ENCODE measurements at regions not wholly inside any gene's neighbourhood (a gene's known extent, or its start where the extent isn't known, plus 50 kb on each side); places are given as distances from the start of the nearest gene placed in this dataset.

DNA sequence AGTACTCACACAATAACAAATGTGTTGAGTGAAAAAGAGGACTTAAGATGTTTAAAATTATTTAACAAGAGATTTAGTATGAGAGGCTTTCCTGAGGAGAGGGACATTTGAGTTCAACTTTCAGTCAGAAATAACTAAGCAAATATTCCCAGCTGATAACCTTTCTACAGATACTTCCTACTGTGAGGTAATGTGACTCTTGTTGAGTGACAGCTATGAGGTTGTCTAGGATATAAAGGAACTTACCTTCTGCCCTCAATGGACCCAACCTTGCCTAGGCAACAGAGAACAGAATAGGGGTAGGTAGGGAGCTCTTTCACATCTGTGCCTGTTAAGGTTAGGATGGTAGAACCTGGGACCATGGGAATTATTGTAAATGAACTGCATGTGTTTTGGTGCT lies 54.7 kb downstream of the GLUD2 start:
- DNase-seq = no peak

DNA sequence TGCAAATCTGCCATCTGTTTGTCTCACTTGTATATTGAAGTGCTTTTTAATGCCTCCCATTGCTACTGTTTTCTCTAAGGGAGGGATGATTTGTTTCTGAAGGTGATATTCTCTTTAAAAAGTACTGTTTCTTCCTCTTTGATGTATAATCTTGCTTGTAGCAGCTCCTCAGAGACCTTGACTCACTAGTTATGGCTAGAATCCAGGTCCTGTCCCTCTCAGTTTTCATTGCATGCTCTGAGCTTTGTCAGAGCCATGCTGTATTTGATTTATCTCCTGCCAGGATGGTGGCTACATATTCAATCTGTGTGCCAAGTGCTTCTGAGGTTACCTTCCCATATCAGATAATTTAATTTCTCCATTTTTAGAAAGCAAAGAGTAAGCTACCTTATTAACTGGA lies 56.0 kb downstream of the GLUD2 start:
- DNase-seq = no peak

DNA sequence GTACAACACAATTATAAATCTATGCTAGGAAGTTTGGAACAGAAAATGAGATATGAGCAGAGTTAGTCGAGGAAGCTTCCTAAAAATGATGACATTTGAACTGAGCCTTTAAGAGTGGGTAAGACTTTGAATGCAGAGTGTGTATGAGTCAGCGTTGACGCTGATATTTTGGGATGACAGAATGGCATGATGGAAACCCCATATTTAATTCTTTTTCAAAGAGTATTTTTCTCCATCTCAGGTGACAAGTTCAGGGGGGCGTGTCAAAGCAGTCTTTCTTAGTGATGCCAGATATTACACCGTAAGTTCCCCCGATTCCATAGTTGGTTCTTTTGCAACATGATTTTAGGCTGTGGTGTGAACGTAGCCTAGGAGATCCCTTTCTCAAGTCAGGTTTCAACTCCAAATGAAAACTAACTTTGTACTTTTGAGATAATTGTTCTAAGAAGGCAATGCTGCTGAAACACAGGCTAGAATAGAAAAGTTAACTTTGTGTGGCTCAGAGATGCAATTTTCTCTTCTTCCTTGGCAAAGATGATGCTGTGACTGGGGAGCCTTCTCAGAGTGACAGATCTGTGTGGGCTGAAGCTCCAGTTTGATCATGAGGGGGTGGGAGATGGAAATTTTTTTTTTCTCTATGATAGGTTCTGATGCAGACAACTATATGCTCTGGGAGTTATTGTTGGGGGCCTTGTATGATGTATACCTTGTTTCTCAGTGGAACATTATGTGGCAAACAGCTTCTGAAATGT lies 59.2 kb downstream of the GLUD2 start:
- DNase-seq = no peak

DNA sequence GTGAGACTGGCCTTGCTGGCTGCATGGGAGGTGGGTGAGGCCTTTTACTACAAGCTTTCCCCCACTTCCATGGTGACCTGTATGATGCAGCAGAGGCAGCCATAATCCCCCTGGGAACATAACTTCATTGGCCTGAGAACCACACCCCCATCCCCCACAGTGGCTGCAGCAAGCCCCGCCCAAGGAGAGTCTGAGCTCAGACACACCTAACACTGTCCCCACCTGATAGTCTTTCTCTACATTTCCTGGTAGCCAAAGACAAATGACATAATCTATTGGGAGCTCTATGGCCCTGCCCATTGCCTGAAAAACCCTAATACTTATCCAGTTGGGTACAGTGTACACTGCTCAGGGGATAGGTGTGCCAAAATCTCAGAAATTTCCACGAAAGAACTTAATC lies 62.6 kb downstream of the GLUD2 start:
- DNase-seq = no peak

DNA sequence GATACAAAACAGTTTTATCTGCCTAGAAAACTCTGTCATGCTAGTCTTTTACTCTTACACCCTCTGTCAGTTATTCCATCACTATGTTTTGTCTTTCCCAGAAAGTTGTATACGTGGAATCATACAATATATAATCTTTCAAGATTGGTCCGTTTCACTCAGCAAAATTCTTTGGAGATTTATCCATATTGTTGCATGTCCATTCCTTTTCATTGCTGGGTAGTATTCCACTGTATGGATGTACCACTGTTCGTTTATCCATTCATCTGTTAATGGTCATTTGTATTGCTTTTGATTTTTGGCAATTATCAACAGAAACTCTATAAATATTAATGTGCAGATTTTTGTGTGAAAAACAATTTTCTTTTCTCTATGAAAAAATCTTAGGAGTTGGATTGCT lies 63.1 kb downstream of the GLUD2 start:
- DNase-seq = no peak

DNA sequence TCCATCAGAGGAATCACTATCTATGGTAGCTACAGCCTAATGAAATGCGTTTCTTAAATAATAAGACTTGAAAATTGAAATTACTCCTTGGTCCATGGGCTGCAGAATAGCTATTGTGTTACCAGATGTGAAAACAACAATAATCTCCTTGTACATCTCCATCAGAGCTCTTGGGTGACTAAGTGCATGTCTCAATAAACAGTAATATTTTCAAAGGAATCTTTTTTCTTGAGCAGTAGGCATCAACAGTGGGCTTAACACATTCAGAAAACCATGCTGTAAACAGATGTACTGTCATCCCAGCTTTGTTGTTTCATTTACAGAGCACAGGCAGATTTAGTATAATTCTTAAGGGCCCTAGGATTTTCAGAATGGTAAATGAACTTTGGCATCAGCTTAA lies 67.3 kb downstream of the GLUD2 start:
- no peak for DNase-seq

DNA sequence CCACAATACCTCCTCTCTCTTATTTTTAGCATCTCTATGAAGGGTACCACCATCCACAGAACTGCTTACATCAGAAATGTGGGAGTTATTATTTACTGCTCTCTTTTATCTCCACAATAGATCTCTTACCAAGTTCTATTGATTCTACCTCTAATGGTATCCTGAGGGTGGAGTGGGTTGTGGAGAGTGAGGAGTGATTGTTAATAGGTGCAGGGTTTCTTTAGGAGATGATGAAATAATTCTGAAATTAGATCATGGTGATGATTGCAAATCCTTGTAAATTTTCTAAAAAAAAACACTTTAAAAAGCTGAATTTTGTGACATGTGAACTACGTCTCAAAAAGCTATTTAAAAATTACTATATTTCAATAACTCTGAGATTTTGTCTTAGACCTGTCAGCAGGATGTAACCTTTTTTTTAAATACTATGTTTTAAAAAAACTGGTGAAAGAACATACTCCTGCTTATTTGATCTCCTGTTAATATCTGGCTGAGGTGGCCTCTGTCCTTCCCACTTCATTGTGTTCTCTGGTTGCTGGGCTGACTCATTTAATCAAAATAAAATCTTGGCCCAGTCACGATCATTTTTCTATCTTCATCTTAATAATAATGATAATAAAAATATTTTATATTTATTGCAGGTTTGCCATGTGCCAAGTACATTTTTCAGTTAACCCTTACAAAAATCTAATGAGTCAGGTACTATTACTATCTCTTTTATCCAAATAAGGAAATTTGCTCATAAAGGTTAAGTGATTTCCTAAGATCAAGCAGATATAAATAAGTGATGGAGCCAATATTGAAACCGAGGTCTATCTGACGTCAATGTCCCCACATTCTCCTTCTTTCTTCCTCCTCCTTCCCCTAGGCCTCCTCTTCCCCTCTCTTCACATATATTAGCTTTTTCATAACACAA lies 73.5 kb downstream of the GLUD2 start:
- DNase-seq = no peak

DNA sequence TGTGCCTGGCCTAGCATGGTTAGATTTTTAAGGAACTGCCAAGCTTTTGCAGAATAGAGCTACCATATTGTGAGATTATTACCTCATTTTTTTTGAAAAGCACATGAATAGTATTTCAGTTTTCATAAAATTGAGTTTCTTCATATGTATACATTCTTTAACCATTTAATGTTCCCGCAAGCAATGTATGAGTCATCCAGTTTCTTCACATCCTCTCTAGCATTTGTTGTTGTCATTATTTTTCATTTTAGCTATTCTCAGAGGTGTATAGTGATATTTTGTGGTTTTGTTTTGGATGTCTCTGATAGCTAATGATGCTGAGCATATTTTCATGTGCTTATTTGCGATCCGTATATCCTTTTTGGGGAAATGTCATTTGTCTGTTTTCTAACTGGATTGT lies 74.9 kb downstream of the GLUD2 start:
- DNase-seq = no peak

DNA sequence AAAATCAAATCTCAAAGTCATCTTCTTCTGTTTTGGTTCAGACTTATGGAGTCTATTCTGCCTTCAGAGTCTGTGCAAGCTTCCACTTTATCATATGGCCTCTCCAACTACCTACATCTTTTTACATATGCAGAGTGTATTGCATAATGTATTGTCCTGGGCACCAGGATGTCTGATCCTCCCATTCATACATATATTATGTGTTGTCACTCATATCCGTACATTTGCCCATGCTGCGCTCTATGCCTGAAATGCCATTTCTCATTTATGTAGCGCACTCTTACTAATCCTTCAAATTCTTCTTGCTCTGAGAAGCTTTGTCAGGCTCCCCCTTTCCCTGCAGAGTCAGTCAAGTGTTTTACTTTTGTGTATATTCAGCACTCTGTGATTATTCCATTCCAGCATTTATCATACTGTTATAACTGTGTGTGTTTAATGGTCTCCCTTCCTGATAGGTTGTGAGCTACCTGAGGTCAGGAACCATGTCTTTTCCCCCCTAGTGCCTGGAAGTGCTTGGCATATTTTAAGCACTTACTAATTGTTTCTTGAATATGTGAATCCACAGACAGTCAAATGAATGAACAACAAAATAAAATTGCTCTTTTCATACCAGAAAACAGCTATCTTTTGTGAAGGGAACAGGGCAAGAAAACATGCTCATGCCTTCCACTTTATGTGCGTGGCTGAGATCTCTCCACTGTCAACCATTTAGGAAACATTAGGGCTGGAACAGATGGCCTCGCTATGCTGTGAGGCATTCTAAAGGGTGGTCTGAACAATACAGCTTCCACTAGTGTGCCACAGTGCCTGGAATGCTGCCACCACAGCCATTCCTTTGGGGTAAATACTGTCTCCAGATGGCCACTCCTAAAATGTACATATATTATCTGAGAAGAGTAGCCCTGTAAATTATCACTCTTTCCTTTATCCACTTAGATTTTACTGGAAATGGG lies 81.8 kb downstream of the GLUD2 start:
- DNase-seq = no peak

DNA sequence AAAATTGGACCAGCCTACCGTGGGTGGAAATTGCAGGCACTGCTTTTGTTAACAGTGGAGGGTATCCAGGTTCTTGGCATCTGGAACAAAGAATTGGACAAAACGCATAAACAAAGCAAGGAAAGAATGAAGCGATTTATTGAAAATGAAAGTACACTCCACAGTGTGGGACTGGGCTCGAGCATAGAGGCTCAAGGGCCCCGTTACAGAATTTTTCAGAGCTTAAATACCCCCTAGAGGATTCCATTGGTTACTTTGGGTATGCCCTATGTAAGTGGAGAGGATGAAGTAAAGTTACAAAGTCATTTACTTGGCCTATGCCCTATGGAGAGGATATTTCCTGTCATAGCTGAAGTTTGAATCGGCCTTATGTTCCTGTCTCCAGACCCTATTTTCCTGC lies 85.3 kb downstream of the GLUD2 start:
- no peak for DNase-seq

DNA sequence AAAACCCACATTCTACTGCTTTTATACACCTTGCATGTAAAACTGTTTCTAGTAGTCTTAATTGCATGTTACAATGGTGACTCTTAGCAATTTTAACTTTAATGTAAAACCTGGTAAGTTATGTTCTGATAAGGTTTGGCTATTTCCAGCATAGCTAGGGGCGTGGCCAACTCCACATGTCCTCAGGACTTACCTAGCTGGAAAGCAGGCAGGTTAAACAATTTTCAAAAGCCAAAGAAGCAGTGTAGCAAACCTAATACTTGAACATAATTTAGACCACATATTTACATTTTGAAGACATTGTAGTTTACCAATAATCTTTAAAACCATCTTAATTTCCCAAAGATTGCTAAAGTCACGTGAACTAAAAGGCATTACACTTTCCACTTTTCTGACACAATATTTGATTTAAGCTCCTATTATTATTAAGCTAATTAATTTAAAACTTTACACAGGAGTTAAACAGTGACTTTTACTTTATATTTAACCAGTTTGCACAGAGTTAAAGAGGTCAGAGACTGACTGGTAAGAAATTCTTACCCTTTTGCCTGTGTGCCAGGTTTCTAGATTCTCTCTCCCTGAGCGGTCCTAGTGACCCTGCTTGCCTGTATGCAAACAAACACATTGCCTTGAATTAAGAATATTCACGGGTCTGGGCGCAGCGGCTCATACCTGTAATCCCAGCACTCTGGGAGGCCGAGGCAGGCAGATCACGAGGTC lies 88.2 kb downstream of the GLUD2 start:
- no peak for DNase-seq

DNA sequence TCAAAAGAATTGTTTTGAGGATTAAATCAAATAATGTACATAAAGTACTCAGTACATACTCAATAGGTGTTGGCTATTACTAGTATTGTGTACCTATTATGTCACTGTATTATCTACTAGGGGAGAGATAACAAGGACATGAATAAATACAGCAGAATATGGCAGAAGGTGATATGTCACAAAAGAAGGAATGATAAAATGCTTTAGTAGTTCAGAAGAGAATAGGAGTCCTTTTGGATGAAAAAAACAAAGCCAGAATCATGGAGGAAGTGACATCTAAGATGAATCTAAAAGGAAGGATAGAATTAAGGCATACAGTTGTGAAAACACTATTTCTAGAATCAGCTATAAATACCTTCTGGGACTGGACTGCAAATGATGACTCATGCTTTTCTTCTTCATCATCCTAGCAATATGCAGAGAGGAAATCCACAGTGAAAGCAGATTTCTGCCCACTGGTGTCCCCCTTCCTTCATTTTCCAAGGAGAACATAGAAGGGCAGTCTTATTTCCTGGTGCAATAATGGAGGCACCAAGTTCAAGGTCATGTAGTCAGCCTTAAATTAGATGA lies 98.7 kb downstream of the GLUD2 start:
- no peak for DNase-seq

DNA sequence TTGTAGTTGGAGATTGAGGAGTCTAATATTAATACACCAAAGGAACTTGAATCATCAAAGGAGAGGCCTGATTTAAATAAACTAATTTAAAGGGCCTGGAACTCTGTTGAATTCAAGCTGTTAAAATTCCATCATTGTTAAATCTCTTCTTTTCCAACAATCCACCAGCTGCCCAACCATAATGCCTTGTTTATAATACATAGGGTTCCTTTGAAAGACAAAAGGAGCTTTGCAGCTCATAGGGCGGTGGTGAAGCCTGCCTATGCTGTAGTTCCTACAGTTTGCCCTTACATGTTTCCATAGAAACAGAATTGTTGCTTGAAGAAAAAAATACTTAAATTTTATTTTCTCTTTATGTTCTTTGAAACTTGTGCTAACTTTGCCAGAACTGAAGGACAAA lies 102.8 kb downstream of the GLUD2 start:
- no peak for DNase-seq

DNA sequence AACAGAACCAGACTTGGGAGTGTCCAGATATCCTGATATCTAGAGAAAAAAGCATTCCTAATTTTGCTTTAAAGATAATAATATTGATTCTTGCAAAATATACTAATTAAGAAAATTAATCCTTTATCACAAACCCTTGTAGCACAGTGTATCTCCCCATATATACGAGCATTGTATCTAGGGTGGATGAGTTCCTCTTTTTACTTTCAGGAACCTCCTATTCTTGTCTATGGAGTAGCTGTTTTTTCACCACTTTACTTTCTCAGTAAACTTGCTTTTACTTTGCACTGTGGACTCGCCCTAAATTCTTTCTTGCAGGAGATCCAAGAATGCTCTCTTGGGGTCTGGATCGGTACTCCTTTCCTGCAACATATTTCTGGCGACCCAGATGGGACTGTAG lies 103.9 kb downstream of the GLUD2 start:
- no peak for DNase-seq

DNA sequence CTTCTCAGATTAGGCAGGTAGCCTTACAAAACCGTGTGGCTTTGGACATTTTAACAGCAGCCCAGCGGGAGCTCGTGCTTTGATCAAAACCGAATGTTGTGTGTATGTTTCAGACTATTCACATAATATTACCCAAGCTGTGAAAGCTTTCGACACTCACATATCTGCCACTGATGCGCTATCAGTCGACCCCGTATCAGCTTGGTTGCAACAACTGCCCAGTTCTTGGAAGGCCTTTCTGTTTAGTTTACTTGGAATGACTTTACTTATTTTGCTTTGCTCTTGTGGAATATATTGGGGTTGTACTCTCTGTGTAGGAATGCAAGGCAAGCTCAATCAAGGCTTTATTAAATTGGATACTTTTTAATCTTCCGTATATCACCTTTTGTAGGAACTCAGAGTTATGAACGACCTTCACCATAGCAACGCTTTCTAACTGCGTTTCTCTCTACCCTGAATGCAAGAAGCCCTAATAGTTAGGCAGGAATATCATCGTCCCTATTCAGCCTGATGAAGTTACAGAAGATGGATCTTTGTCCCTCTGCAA lies 107.5 kb downstream of the GLUD2 start:
- no peak for DNase-seq

DNA sequence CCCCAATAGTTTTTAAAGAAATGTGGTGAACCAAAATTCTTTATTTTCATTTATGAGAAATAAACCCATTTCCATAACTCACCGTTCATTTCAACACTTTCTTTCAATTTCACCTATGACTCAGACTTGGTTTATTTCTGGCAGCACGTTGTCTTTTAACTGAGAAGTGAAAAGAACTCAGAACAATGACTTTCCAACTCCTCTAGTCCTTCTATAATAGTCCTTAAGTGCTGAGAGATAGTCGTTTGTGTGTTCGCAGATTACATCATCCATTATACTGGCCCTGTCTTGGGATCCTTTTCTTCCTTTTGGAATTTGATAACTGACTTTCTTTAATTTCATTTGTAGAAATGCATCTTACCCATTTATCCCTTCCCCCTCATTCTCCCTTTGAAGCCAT lies 113.6 kb downstream of the GLUD2 start:
- DNase-seq = no peak

DNA sequence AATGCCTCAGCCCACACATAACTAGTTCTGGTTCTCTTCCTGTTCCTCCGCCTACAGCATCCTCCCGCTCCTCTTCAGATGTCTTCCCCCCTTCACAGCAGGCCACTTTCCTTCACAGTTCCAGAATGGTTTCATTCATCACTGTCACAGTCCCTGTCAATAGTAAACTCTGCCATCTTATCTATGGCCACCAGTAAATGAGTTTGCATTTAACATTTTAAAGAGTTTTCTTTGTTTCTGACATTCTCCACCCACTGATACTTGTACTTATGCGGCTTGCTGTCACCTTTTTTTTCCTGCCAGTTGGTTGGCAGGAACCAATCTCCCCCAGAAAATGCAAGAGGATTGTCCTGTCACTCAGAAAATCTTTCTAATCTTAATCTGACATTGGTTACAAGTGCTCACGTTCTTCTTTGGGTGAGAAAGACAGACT lies 114.1 kb downstream of the GLUD2 start:
- no peak for DNase-seq

DNA sequence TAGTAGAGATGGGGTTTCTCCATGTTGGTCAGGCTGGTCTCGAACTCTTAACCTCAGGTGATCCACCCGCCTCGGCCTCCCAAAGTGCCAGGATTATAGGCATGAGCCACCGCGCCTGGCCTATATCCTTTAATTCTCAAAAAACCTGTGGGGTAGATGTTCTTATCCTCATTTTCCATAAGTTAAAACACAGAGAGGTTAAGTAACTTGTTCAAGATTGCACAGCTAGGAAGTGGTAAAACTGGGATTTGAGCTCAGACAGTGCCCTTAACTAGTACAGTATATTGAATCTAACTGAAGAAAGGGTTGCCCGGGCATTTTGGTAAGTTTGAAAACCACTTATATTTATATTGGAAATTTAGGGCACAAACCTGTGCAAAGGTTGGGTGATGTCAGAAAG lies 116.0 kb downstream of the GLUD2 start:
- no peak for DNase-seq

DNA sequence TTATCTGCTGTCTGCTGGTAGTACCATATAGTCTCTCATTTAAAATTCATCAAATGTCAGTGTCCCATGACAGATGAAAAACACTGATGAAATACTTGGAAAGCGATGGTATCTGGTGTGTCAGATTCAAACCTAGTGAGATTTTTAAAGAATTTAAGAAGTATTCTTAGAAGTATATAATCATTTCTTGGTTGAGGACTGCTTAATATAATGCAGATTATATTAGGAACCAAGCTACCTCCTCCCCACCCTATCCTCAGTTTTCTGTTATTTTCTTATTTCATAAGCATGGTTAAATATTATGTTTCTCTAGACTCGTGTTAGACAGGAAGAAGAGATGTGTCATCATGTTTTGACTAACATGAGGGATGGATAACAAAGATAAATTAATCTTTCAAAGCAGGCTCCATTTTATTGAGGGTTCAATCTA lies 118.5 kb downstream of the GLUD2 start:
- DNase-seq = no peak

DNA sequence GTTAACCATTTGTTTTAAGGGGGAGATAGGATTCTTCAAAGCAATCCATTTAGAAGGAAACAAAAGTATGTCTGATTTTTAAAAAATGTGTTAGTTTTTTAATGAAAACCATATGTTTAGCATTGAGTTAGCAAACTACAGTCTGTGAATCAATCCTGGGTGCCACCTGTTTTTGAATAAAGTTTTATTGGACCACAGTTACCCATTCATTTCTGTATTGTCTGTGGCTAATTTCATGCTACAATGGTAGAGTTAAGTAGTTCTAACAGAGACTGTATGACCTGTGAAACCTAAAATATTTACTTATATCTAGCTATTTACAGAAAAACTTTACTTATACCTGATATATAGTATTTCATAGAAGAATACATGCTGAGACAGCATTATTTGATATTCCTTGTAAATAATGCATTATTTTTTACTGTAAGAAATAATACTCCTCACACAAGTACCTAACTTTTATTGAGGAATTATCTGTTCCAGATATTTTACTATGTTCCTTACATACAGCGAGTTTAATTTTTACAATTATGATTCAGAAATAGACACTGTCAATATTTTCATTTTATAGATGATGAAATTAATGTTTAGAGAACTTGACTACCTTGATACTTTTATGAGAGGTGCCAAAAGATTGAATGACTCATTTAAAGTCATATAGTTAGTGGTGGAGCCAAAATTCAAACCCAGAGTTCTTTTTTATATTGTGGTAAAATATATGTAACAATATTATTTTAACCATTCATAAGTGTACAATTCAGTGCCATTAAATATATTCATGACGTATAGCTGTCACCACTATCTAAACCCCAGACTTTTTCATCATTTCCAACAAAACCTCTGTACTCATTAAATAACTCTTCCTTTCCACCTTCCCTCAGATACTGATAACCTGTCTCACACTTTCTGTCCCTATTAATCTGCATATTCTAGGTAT lies 122.0 kb downstream of the GLUD2 start:
- no peak for DNase-seq

DNA sequence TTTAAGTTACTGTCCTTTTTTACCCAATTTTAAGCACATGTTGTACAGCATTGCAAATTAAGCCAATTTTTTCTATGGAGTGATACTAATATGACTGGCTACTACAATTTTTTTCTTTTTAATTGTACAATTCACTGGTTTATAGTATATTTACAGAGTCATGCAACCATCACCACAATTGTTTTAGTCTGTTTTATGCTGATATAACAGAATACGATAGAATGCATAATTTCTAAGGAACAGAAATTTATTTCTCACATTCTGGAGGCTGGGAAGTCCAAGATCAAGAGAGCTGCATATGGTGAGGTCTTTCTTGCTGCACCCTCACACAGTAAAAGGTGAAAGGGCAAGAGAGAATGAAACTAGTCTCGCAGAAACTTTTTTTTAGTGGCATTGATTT lies 125.3 kb downstream of the GLUD2 start:
- DNase-seq = no peak

All from activated effector memory CD4-positive, alpha-beta T cell treated with anti-CD3 and anti-CD28 coated beads, Interleukin-2, amount 50 U/mL, for 16 hours (primary cell).